Psoas muscle (tissue), 7 donors: ENCODE measurements at regions not wholly inside any gene's neighbourhood (a gene's known extent, or its start where the extent isn't known, plus 50 kb on each side); places are given as distances from the start of the nearest gene placed in this dataset.

Source experiments
- ATAC-seq, 4 donors: fragments of 200-7000 bp; cut with Tn5 transposase; one replicate each; pipeline ENCODE4 v1.9.1; 2020; ENCODE audit warnings: moderate library complexity in 3 of 4, mild to moderate bottlenecking in 2 of 4
- DNase-seq, 2 donors: peaks; one replicate each; pipeline ENCODE4 v3.0.0-alpha.2; 2020
- H3K27ac ChIP-seq: fragments of 200-600 bp; one replicate; pipeline ENCODE4 v1.8.0; 2022
- H3K27me3 ChIP-seq, 3 donors: fragments of 200-600 bp in 1 of 3; one replicate each; pipeline versions ENCODE4 v1.6.1 to v1.8.0; 2013 to 2022; ENCODE audit warnings: low read length in 2 of 3, mild to moderate bottlenecking in 2 of 3, moderate library complexity in 1 of 3; ENCODE audit not compliant: insufficient read depth in 3 of 3
- H3K36me3 ChIP-seq, 2 donors: fragments of 200-600 bp in 1 of 2; one replicate each; pipeline versions ENCODE4 v1.6.1 to v1.8.0; 2013 to 2022; ENCODE audit warnings: low read depth in 1 of 2, mild to moderate bottlenecking in 1 of 2, moderate library complexity in 1 of 2; ENCODE audit not compliant: insufficient read depth in 1 of 2
- H3K4me1 ChIP-seq: fragments of 200-600 bp; one replicate; pipeline ENCODE4 v1.8.0; 2022
- H3K4me3 ChIP-seq: fragments of 200-600 bp; one replicate; pipeline ENCODE4 v1.8.0; 2022; ENCODE audit warnings: mild to moderate bottlenecking
- H3K9me3 ChIP-seq: fragments of 200-600 bp; one replicate; pipeline ENCODE4 v1.8.0; 2022
- WGBS, 3 donors: extraction: QIAGEN DNeasy Blood & Tissue Kit; methylation state at CpG; one replicate each; pipeline versions ENCODE4 v1.1.6 to v1.1.7; 2013; 5-methylcytosine and 5-hydroxymethylcytosine counted together
- intact Hi-C, 2 donors: fragments of 100-400 bp; cut with DNase I; formaldehyde crosslinking; loops; one replicate each; pipeline versions ENCODE4 v1.11.0 to v1.14.2; 2022
- TF ChIP-seq, protein P1 (sequence below): fragments of 200-600 bp; IDR thresholded peaks from one replicate; pipeline ENCODE4 v1.8.0; 2022; ENCODE audit warnings: antibody characterized with exemption
- donor health status: healthy with polysubstance abuse.
- donor health status: DM: no; HTN: no; CAD: no; lungs with moderate emphysema.
- donor health status: Bipolar disorder and iron deficiency.
- donor health status: healthy.
- donor health status: DM: yes; HTN: yes; CAD: no.
- donor health status: DM: no; HTN: no; CAD: no.
- donor health status: DM: yes; HTN: yes; CAD: no.

DNA sequence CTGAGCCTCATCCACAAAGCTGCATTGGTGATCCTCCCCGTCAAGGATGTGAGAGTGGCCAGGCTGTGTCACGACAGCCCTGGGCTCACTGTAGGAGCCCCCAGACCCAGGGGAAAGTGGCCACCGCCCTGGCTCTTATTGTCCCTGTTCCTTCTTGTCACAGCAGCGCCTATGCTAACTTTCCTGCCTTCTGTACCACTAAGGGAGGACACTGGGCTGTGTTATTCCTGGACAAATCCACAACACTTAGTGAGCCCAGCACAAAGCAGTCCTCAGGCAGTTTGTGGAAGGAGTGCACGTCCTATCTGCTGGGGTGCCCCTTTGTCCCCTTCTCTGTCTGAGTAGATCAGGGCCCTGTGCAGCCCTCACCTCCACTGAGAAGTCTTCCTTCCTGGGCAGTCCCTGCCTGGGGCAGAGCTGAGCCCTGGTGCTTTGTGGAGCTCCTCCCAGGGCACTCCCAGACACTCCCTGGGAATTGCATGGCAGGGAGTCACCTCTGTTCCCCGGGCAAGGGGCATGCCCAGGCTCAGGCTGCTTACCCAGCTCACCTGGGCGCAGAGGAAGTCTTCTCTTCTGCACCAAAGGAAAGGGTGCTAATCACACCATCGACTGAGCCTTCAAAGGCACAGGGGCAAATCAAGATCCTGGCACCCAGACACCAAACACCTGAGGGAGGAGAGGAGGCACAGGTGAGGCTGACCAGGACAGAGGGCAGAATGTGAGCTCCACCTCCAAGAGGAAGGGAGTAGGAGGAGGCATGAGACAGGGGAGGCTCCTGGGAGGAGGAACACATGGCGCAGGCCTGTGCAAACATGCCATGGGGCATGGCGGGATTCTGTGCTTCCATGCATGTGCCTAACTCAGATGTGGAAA, 138.7 kb downstream of the KLF13 start:
- ATAC-seq (no peak), DNase-seq (no peak)
- intact Hi-C loops = no loop called here
- no peaks in the 10 kb centered on the region for H3K27me3 ChIP-seq
- H3K9me3 ChIP-seq = no peaks in the 10 kb centered on the region
- TF ChIP-seq, protein P1, sequence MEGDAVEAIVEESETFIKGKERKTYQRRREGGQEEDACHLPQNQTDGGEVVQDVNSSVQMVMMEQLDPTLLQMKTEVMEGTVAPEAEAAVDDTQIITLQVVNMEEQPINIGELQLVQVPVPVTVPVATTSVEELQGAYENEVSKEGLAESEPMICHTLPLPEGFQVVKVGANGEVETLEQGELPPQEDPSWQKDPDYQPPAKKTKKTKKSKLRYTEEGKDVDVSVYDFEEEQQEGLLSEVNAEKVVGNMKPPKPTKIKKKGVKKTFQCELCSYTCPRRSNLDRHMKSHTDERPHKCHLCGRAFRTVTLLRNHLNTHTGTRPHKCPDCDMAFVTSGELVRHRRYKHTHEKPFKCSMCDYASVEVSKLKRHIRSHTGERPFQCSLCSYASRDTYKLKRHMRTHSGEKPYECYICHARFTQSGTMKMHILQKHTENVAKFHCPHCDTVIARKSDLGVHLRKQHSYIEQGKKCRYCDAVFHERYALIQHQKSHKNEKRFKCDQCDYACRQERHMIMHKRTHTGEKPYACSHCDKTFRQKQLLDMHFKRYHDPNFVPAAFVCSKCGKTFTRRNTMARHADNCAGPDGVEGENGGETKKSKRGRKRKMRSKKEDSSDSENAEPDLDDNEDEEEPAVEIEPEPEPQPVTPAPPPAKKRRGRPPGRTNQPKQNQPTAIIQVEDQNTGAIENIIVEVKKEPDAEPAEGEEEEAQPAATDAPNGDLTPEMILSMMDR = no peak
- H3K27ac ChIP-seq = no peak overlapping the region
- no peaks in the 10 kb centered on the region for H3K36me3 ChIP-seq
- 58 to 82% (median 75%) methylated on average over 10 of the region's 10 CpGs for WGBS, 3 donors
- H3K4me3 ChIP-seq = no peak overlapping the region
- no peaks in the 10 kb centered on the region for H3K4me1 ChIP-seq

DNA sequence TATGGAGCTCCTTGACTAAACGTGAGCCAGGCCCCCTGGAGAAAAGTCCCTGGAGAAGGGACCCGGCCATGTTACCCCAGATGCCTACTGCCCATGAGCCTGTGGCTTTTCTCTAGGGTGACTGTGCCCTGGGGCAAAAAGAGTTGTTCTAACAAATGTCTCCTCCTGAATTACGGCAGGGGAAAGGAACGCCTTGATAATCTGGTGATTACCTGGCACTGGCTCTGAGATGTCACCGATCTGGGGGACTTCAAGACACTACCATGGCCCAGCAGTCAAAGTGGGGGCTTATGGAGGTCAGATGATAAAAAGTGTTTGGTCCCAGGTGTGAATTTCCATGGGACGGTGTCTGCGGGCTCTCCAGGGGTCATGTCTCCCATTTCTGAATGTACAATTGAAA, 140.7 kb downstream of the KLF13 start:
- Histone ChIP-seq H3K27me3 (peaks cover 0 to 3% (median 0%) of the 10 kb centered on the region in 3 donors), H3K27ac (no peak overlapping the region), H3K4me1 (no peaks in the 10 kb centered on the region), H3K9me3 (no peaks in the 10 kb centered on the region), H3K4me3 (no peak overlapping the region), H3K36me3 (no peaks in the 10 kb centered on the region)
- intact Hi-C loops = no loop called here
- ATAC-seq (no peak), DNase-seq (no peak)
- TF ChIP-seq, protein P1 = no peak
- WGBS, 3 donors = 85 to 91% (median 88%) methylated on average over 7 of the region's 7 CpGs

DNA sequence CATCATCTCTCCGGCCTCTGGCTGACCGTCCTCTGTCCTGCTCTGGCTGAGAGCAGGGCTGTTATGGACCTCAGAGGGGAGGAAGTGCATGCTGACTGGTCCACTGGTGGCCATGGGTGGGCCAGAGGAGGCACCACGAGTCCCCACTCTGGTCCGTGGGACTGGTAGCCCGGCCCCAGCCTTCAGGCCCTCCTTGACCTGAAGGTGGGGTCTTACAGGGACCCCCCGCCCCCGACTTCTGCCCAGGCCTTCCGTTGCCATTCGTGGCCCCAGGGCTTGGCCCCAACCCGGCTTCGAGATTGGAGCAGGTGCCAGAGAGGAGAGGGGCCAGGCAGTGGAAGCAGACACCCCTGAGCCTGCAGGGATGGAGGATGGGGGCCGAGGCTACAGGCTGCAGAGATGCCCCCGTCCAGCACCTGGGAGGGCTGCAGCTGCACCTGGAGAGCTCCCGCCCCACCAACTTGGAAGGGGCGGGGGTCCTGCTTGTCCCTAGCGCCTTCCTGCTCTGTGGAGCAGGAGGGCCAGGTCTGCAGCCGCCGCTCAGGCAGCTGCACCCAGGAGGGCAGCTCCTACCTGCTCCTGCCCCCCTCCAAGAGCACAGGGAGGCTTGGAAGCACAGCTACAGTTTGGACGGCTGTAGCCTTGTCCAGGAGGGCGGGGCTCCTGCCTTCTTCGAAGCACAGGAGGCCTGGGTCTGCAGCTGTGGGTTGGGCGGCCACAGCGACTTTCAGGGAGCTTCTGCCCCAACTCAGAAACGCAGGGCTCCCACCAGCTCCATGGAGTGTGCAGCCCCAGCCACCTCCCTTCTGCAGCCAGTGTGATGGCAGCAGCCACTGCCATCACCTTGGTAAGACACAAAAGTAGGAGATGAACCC, 142.5 kb downstream of the KLF13 start:
- H3K27me3 ChIP-seq = peaks cover 0 to 3% (median 0%) of the 10 kb centered on the region in 3 donors
- ATAC-seq (no peak), DNase-seq (no peak)
- H3K27ac ChIP-seq = no peak overlapping the region
- no peaks in the 10 kb centered on the region for H3K36me3 ChIP-seq
- WGBS, 3 donors = 84 to 87% (median 85%) methylated on average over 22 to 24 of the region's 24 CpGs
- no peaks in the 10 kb centered on the region for H3K9me3 ChIP-seq
- TF ChIP-seq, protein P1 = no peak
- H3K4me1 ChIP-seq = no peaks in the 10 kb centered on the region
- H3K4me3 ChIP-seq = no peak overlapping the region
- intact Hi-C loops = no loop called here

DNA sequence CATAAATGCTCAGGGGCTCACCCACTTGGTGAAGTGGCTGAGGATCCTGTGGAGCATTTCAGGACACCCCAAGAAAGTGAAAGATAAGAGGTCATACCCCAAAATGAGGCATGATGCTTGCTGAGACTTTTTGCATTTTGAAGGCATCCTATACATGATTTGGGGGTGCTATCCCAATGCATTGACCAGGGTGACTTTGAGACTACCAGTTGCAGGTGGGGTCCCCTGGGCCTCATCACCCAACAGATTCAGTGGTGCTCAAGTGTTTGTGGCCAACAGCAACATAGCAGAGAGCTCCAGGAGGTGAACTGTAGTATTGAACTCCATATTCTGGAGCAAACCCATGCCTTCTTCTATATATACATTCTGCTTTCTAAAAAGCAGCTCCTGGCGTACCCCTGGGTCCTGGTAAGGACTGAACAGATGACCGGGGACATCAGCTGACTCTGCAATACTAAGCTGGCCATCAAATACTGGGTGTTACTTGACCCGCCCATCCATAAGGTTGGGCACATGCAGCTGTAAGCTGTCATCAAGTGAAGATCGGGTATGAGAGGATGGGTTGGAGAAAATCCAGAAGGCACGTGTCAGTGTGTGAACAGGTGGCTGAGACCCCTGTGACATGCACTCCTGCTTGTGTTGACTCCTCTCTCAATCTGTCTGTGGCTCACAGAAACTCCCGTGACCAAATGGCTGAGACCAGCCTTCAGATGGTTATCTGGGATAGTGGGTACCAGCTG, 143.3 kb downstream of the KLF13 start:
- ATAC-seq (no peak), DNase-seq (no peak)
- WGBS, 3 donors = 49 to 55% (median 54%) methylated on average over 6 of the region's 6 CpGs
- Histone ChIP-seq H3K4me1 (no peaks in the 10 kb centered on the region), H3K27ac (no peak overlapping the region), H3K4me3 (no peak overlapping the region), H3K9me3 (no peaks in the 10 kb centered on the region), H3K27me3 (peaks cover 0 to 3% (median 0%) of the 10 kb centered on the region in 3 donors), H3K36me3 (no peaks in the 10 kb centered on the region)
- TF ChIP-seq, protein P1 = no peak
- intact Hi-C loops = no loop called here
